Skin of body (tissue), 1 donor: ENCODE measurements at regions not wholly inside any gene's neighbourhood (a gene's known extent, or its start where the extent isn't known, plus 50 kb on each side); places are given as distances from the start of the nearest gene placed in this dataset.
"Not testable (repeated sequence)": the region's sequence is repeated elsewhere in the genome, so short reads cannot be mapped to it uniquely, and the experiment has no call there.

ENCODE experiments used
- DNase-seq: peaks from one replicate; lab custom pipeline; 2025; lab: John Stamatoyannopoulos, UW

- no peak for DNase-seq
These were observed 236.4 kb downstream of the TFEC start for GRCh38 chr7:115793958-115794702.

GRCh38 chr7:115789901-115790300 is 240.7 kb downstream of the TFEC start:
- no peak for DNase-seq

- not testable (repeated sequence) for DNase-seq
These were observed 241.1 kb downstream of the TFEC start for GRCh38 chr7:115789473-115789872.

- DNase-seq = no peak
These were observed 247.7 kb downstream of the TFEC start for GRCh38 chr7:115782696-115783490.

GRCh38 chr7:115779561-115779960 is 251.0 kb downstream of the TFEC start:
- DNase-seq = no peak

- no peak for DNase-seq
These were observed 254.6 kb downstream of the TFEC start for GRCh38 chr7:115775981-115776380.

- DNase-seq = no peak
These were observed 267.2 kb downstream of the TFEC start for GRCh38 chr7:115763347-115763746.

GRCh38 chr7:115758025-115758424 is 272.5 kb downstream of the TFEC start:
- DNase-seq = no peak

GRCh38 chr7:115754226-115754625 is 276.3 kb downstream of the TFEC start:
- DNase-seq = no peak

- no peak for DNase-seq
These were observed 280.6 kb downstream of the TFEC start for GRCh38 chr7:115749924-115750323.

DNA sequence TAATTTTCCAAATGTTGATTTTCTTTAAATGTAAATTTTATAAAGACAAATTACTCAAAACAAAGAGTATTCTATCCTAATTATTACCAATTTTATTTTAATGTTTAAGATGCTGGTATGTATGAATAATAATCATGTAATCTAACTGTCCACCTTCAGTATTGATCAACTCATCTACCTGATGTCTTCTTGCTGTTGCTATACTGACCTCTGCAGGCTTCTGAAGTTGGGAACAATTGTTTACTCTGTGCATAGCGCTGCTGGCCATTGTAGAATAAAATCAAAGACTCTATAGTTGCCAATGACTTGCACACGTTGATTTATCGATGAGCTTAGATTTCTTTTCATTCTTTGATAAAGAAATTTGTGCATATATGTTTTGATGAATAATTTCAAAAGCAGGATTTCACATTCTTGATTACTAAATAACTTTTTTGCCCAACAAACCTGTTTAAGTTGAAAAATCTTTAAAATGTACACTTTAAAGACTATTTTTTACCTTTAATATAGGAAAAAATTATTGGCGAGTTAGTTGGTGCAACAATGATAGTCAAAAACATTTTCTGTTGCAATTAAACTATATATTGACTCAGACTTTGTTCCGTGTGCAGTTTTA is 282.3 kb downstream of the TFEC start:
- no peak for DNase-seq

DNA sequence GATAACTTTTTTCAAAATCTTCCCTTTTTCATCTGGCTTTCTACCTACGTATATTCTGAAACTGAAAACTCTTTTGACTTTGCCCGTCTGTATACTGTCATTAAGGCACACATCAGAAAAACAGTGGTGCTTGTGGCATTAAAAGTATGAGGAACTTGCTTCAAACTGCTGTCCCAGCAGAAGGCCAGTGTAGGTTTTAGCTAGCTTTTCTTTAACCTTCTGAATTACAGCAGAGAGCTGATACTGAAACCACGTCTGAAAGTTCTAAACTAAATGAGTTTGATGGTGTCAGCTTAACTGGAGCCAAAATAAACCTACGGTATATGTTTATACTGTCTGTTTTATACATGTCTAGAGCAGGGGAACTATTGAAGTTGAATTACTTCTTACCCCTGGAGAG is 283.4 kb downstream of the TFEC start:
- DNase-seq = no peak

- no peak for DNase-seq
These were observed 290.5 kb downstream of the TFEC start for GRCh38 chr7:115740043-115740442.

DNA sequence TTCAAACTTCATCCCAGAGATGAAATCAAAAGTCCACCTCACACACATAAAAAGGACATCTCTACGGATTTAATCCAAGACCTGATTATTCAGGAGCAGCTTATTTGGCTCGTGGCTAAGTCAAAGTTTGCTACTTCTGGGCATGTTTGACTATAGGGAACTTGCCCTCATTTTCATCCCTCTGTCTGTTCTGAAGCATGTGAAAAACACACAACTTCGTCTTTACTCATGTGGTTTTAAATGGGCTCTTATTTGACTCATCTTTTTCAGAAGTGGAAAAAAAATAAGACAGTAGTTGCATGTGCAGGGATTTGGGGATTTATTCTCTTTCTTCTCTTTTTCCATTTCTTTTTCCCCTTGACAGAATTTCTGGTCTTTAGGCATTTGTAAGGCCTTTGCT is 295.9 kb downstream of the TFEC start:
- DNase-seq = no peak

DNA sequence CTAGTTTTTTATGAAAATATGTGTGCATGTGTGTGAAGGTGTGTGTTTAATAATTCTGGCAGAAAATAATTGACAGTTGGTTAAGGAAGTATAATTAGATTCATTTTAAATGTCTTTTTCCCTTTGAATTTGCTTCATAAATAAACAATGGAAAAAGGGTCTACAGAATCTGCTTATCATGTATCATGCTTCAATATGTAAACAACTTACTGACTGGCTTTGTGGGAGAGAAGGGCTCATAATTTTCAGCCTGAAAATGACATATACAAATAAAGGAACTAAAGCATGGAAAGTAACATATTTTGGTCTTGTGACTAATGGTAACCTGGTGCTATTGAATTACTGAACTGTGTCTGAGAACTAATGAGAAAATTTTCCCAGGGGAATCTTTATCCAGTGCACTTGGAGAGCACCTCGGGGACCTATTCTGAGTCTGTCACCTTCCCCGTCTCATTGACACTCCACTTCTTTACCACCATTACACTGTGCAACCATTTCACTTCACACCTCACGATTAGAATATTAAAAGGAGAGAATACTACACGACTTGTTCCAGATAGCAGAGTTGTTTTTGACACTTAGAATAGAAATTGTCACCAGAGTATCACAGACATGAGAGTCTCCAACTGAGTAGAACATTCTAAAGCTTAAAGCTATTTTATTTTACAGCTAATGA is 298.6 kb downstream of the TFEC start:
- DNase-seq = no peak

GRCh38 chr7:115728518-115728917 is 302.0 kb downstream of the TFEC start:
- DNase-seq = no peak

DNA sequence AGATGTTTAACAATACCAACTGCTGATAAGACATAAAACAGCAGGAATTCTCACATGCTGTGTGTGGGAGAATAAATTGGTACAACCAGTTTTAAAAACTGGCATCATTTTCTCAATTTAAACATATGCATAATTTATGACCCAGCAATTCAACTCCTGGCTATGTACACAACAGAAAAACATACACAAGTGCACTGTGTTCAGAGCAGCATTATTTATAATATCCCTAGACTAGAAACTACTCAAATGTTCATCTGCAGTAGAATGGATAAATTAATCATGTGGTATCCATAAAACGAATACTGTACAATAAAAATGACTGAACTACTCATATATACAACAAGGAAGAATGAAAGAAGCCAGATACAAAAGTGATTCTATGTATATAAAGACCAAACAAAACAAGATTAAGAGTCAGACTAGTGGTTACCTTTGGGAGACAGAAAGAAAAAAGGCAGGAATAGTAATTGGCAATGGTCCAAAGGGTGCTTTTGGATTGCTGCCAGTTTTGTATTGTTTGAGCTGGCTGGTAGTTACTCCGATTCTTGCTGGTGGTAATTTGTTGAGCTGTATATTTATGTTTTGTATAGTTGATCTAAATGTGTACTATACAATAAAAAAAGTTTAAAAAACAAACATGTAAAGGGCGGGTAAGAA is 306.0 kb downstream of the TFEC start:
- DNase-seq = no peak

- no peak for DNase-seq
These were observed 308.1 kb downstream of the TFEC start for GRCh38 chr7:115722302-115722977.

GRCh38 chr7:115721293-115722217 is 309.0 kb downstream of the TFEC start:
- no peak for DNase-seq

DNA sequence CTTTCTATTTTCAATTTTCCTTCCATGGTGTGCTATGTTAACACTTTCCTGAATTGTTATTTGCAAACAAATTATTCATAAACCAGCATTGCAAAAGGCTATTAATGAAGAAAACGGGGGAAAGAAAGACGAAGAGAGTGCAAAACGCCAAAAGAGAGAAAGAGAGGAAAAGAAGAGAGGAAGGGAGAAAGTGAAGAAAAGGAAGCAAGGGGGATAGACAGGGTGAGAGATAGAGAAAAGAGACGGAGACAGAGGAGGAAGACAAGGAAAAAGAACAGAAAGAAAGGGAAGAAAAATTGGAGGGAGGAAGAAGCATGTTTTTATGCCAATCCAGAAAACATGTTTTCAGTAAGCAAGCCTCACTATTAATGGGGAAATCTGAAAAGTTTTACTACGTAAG is 310.6 kb downstream of the TFEC start:
- DNase-seq = no peak
